C4-2B (cell line): ENCODE measurements at regions not wholly inside any gene's neighbourhood (a gene's known extent, or its start where the extent isn't known, plus 50 kb on each side); places are given as distances from the start of the nearest gene placed in this dataset.

ENCODE experiments used
- H3K27ac ChIP-seq: fragments of 450-650 bp; 2 replicates; pipeline ENCODE4 v1.5.1; 2017
- ZFX ChIP-seq: fragments of 450-650 bp; IDR thresholded peaks from 2 replicates; pipeline ENCODE4 v1.6.1; 2017
- TF ChIP-seq, protein P1 (sequence below): fragments of 450-650 bp; conservative IDR thresholded peaks from 2 replicates; pipeline ENCODE4 v1.5.1; 2017; ENCODE audit warnings: mild to moderate bottlenecking

DNA sequence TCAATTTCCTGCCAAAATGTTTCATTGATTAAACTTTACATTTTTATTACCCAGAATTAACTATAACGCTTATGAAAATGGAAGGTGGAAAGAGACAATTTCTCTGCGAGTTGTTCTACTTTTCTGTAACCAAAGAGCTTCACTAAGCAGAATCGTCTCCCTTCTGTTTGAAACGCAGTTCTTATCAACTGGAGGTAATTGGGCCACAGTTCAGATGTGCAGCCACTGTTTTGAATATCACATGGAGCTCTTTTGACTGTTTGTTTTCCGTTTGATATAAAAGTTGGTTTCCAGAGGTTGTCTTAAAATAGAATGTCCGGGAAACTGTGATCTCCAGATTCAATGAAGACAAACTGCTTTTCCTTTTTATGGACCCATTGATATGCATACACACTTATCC, 183.3 kb upstream of the SEL1L start:
- no peak overlapping the region for H3K27ac ChIP-seq
- no peak for TF ChIP-seq ZFX
- TF ChIP-seq, protein P1, sequence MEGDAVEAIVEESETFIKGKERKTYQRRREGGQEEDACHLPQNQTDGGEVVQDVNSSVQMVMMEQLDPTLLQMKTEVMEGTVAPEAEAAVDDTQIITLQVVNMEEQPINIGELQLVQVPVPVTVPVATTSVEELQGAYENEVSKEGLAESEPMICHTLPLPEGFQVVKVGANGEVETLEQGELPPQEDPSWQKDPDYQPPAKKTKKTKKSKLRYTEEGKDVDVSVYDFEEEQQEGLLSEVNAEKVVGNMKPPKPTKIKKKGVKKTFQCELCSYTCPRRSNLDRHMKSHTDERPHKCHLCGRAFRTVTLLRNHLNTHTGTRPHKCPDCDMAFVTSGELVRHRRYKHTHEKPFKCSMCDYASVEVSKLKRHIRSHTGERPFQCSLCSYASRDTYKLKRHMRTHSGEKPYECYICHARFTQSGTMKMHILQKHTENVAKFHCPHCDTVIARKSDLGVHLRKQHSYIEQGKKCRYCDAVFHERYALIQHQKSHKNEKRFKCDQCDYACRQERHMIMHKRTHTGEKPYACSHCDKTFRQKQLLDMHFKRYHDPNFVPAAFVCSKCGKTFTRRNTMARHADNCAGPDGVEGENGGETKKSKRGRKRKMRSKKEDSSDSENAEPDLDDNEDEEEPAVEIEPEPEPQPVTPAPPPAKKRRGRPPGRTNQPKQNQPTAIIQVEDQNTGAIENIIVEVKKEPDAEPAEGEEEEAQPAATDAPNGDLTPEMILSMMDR: no peak

DNA sequence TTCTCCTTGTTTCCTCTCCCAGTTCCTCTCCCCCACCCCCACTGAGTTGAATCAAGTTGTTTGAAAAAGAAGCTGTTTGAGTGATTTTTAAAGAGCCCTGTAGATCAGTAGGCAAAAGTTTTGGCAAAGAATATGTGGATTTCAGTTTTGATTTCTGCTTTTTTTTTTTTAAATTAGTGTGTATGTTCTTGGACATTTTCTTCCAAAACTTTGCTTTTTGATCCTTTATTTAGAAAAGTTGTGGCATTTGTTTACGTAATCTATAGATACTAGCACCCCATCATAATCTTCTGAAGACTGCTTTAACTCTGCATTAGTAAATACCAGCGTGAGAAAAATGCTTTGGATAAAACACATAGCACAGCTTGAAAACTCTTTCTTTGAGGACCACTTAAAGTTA, 190.3 kb upstream of the SEL1L start:
- TF ChIP-seq, protein P1: no peak
- no peak for TF ChIP-seq ZFX
- no peak overlapping the region for H3K27ac ChIP-seq

DNA sequence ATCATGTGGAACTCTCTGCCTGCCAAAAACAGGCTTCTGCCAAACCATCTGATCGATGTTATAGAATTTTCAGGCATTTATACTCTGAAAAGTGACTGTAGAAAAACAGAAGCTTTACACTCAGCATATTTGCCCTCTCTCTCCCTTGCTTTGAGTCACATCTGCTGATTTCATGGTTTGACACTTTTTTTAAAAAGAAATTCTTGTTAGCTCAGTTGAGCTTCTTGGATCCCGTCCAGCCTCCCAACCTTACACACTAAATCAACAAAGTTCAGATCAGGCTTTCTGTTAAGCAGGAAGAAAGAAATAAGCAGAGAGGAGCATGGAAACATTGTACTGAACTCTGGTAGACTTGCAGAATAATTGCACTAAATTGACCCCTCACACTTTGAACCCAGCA, 193.6 kb upstream of the SEL1L start:
- H3K27ac ChIP-seq: no peak overlapping the region
- no peak for TF ChIP-seq ZFX
- TF ChIP-seq, protein P1: no peak

DNA sequence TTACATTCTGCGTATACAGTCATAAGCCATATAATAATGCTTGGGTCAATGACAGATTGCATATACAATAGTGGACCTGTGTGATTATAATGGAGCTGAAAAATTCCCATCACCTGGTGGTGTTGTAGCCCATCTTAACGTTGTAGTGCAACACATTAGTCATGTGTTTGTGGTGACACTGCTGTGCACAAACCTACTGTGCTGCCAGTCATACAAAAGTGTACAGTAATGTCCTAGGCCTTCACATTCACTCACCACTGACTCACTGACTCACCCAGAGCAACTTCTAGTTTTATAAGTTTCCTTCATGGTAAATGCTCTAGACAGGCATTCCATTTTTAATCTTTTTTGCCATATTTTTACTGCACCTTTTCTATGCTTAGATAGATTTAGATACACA, 194.8 kb upstream of the SEL1L start:
- H3K27ac ChIP-seq: no peak overlapping the region
- TF ChIP-seq, protein P1: no peak
- TF ChIP-seq ZFX: no peak

DNA sequence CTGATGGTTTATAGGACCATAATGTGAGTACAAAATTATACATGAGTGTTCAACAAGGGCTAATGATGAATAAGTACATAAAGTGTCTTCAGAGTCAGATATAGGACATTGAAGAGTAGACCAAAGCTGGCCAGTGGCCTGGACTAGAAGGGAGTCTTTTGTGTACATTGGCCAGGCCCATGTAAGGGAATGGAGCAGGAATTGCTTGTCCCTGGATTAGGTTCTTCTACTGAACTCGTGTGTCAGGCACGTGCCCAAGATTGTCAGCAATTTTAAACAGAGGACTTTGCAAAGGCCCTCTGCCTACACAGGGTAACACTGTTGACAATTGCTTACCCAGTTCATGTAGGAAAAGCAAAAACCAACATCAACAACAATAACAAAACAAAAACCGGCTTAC, 196.0 kb upstream of the SEL1L start:
- no peak overlapping the region for H3K27ac ChIP-seq
- no peak for TF ChIP-seq ZFX
- TF ChIP-seq, protein P1: no peak

DNA sequence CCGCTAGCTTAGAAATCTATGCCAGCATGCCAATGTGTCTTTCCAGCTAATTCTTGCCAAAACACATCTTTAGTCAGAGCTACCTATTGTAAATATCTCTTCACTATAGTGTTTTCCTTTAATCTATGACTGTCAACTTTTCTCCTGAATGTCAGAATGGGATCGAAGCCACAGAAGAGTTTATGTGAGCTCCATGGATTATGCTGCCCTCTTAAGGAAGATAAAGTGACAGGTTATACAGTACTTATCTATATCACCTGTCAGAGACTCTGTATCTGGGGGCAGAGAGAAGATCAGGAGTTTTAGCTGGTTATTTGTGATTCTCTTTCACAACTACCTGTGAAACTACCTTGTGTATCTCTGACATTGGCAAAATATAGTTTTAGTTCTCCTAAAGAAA, 204.3 kb upstream of the SEL1L start:
- TF ChIP-seq, protein P1: peak; percentile 34
- no peak for TF ChIP-seq ZFX
- no peak overlapping the region for H3K27ac ChIP-seq

DNA sequence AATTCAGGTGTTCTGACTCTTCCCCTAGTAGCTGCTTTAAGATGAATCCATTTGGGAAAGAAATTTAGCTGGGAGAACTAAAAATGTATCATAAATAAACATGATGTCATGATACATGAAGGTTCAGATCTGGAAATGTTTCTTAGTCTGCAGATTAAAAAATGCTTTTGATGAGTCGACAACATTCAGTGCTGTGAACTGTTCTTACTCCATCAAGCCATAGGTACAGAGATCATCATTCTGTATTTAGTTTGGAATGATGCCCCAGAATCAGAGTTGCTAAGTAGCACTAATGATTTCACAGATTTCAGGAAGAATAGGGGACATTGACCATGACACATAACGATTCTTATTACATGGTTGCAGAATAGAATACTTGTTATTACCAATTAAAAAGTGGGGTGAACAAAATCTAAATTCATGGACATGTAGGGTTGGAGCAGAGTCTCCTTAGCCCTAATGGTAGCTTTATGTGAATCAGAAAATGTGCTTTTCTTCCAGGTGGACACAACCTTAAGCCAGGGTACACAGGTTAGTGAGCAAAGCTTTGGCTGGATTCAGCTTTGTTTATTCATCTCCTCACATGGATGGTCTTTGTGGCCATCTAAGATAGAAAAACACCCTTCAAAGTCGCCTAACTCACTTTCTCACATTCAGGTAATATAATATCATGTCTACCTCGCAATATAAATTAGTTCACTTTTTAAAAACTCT, 205.4 kb upstream of the SEL1L start:
- no peak for TF ChIP-seq ZFX
- TF ChIP-seq, protein P1: no peak
- H3K27ac ChIP-seq: no peak overlapping the region
